HepG2 (cell line): ENCODE measurements at regions not wholly inside any gene's neighbourhood (a gene's known extent, or its start where the extent isn't known, plus 50 kb on each side); places are given as distances from the start of the nearest gene placed in this dataset.

Source experiments
- ARHGAP35 ChIP-seq: sonication (generic); formaldehyde crosslinking; IDR thresholded peaks from 2 replicates; pipeline ENCODE4 v1.9.0; 2022; ENCODE audit warnings: mild to moderate bottlenecking, inconsistent platforms, moderate library complexity, missing genetic modification reagents, borderline replicate concordance
- CENPX ChIP-seq: sonication (generic); formaldehyde crosslinking; IDR thresholded peaks from 2 replicates; pipeline ENCODE4 v1.9.0; 2021; ENCODE audit warnings: mild to moderate bottlenecking, missing genetic modification reagents, moderate library complexity
- PAF1 ChIP-seq: IDR thresholded peaks from 2 replicates; pipeline ENCODE4 v1.6.1; 2016; ENCODE audit warnings: missing genetic modification reagents, missing compliant biosample characterization
- SAFB2 ChIP-seq: sonication (generic); formaldehyde crosslinking; IDR thresholded peaks from 2 replicates; pipeline ENCODE4 v1.5.1; 2020; ENCODE audit warnings: missing genetic modification reagents, low read depth, mild to moderate bottlenecking, borderline replicate concordance
- TARDBP ChIP-seq: sonication (generic); formaldehyde crosslinking; IDR thresholded peaks from 2 replicates; pipeline ENCODE4 v1.8.0; 2022; ENCODE audit warnings: mild to moderate bottlenecking, missing genetic modification reagents
- ZNF253 ChIP-seq: sonication (generic); formaldehyde crosslinking; IDR thresholded peaks from 2 replicates; pipeline ENCODE4 v1.8.0; 2022; ENCODE audit warnings: mild to moderate bottlenecking, missing genetic modification reagents, borderline replicate concordance
- ZNF607 ChIP-seq: sonication (generic); formaldehyde crosslinking; IDR thresholded peaks from 2 replicates; pipeline ENCODE4 v1.5.1; 2020; ENCODE audit warnings: missing genetic modification reagents, mild to moderate bottlenecking, borderline replicate concordance
- ZNF703 ChIP-seq: sonication (generic); formaldehyde crosslinking; IDR thresholded peaks from 2 replicates; pipeline ENCODE4 v1.5.1; 2020; ENCODE audit warnings: missing genetic modification reagents, mild to moderate bottlenecking, moderate library complexity, borderline replicate concordance
- TF ChIP-seq, protein P1 (sequence below): sonication (generic); formaldehyde crosslinking; IDR thresholded peaks from 2 replicates; pipeline ENCODE4 v1.4.0; 2020; ENCODE audit warnings: mild to moderate bottlenecking, missing genetic modification reagents
- TF ChIP-seq, protein P2 (sequence below), 2 experiments: sonication (generic) in 1 of 2; formaldehyde crosslinking in 1 of 2; IDR thresholded peaks; 2 replicates each; pipeline versions ENCODE4 v1.4.0 to v1.6.1; 2016 to 2020; ENCODE audit warnings: borderline replicate concordance in 1 of 2, low read depth in 1 of 2, mild to moderate bottlenecking in 1 of 2, missing genetic modification reagents in 1 of 2
- TF ChIP-seq, protein P3 (sequence below): sonication (generic); formaldehyde crosslinking; IDR thresholded peaks from 2 replicates; pipeline ENCODE4 v1.4.0; 2020; ENCODE audit warnings: missing genetic modification reagents

DNA sequence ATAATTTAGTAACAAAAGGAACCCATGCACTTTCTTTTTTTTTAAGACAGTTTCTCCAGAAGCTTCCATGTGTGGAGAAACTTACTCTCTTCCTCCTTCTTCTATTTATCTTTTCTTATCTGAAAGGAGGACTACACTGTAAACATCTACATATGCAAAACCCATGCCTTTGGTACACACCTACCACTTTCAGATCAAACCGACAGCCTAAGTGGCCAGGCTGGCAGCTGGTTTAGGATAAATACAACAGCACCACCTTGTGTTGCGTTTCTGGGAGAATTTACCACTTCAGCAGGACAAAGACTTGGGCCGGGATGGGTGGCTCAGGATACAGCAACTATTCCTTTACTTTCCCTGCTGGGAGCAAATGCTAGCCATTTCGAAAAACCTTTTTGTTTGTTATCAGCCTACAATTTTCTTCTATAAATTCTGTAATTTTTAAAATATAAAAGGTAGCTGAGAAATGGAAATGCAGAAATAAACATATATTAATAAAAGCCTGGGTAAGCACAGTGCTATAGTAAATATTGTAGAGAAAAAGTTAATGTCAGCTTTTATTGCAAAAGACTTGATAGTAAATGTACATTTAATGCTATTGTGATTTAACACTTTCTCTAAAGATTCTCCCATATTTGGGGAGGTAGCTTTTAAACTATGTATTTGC, 94.0 kb upstream of the RFC3 start (continued):
- TF ChIP-seq, protein P1, sequence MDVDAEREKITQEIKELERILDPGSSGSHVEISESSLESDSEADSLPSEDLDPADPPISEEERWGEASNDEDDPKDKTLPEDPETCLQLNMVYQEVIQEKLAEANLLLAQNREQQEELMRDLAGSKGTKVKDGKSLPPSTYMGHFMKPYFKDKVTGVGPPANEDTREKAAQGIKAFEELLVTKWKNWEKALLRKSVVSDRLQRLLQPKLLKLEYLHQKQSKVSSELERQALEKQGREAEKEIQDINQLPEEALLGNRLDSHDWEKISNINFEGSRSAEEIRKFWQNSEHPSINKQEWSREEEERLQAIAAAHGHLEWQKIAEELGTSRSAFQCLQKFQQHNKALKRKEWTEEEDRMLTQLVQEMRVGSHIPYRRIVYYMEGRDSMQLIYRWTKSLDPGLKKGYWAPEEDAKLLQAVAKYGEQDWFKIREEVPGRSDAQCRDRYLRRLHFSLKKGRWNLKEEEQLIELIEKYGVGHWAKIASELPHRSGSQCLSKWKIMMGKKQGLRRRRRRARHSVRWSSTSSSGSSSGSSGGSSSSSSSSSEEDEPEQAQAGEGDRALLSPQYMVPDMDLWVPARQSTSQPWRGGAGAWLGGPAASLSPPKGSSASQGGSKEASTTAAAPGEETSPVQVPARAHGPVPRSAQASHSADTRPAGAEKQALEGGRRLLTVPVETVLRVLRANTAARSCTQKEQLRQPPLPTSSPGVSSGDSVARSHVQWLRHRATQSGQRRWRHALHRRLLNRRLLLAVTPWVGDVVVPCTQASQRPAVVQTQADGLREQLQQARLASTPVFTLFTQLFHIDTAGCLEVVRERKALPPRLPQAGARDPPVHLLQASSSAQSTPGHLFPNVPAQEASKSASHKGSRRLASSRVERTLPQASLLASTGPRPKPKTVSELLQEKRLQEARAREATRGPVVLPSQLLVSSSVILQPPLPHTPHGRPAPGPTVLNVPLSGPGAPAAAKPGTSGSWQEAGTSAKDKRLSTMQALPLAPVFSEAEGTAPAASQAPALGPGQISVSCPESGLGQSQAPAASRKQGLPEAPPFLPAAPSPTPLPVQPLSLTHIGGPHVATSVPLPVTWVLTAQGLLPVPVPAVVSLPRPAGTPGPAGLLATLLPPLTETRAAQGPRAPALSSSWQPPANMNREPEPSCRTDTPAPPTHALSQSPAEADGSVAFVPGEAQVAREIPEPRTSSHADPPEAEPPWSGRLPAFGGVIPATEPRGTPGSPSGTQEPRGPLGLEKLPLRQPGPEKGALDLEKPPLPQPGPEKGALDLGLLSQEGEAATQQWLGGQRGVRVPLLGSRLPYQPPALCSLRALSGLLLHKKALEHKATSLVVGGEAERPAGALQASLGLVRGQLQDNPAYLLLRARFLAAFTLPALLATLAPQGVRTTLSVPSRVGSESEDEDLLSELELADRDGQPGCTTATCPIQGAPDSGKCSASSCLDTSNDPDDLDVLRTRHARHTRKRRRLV = 0 out of 2 replicates have a peak, but pooled peaks have one; percentile 59
- TF ChIP-seq ZNF253 (CRISPR knock-in tag) (no peak), ZNF607 (CRISPR knock-in tag) (no peak), CENPX (no peak), ZNF703 (CRISPR knock-in tag) (no peak), ARHGAP35 (no peak), SAFB2 (CRISPR knock-in tag) (no peak), PAF1 (CRISPR knock-in tag) (no peak), TARDBP (CRISPR knock-in tag) (no peak; the same call in 1 of the 2 replicates)
- TF ChIP-seq, protein P2, sequence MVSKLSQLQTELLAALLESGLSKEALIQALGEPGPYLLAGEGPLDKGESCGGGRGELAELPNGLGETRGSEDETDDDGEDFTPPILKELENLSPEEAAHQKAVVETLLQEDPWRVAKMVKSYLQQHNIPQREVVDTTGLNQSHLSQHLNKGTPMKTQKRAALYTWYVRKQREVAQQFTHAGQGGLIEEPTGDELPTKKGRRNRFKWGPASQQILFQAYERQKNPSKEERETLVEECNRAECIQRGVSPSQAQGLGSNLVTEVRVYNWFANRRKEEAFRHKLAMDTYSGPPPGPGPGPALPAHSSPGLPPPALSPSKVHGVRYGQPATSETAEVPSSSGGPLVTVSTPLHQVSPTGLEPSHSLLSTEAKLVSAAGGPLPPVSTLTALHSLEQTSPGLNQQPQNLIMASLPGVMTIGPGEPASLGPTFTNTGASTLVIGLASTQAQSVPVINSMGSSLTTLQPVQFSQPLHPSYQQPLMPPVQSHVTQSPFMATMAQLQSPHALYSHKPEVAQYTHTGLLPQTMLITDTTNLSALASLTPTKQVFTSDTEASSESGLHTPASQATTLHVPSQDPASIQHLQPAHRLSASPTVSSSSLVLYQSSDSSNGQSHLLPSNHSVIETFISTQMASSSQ (IDR thresholded peaks at IDR 0.05; ENCODE audit: low read depth) = no peak
- TF ChIP-seq, protein P2 (CRISPR knock-in tag; IDR thresholded peaks at IDR 0.05; ENCODE audit: borderline replicate concordance) = no peak
- TF ChIP-seq, protein P3, sequence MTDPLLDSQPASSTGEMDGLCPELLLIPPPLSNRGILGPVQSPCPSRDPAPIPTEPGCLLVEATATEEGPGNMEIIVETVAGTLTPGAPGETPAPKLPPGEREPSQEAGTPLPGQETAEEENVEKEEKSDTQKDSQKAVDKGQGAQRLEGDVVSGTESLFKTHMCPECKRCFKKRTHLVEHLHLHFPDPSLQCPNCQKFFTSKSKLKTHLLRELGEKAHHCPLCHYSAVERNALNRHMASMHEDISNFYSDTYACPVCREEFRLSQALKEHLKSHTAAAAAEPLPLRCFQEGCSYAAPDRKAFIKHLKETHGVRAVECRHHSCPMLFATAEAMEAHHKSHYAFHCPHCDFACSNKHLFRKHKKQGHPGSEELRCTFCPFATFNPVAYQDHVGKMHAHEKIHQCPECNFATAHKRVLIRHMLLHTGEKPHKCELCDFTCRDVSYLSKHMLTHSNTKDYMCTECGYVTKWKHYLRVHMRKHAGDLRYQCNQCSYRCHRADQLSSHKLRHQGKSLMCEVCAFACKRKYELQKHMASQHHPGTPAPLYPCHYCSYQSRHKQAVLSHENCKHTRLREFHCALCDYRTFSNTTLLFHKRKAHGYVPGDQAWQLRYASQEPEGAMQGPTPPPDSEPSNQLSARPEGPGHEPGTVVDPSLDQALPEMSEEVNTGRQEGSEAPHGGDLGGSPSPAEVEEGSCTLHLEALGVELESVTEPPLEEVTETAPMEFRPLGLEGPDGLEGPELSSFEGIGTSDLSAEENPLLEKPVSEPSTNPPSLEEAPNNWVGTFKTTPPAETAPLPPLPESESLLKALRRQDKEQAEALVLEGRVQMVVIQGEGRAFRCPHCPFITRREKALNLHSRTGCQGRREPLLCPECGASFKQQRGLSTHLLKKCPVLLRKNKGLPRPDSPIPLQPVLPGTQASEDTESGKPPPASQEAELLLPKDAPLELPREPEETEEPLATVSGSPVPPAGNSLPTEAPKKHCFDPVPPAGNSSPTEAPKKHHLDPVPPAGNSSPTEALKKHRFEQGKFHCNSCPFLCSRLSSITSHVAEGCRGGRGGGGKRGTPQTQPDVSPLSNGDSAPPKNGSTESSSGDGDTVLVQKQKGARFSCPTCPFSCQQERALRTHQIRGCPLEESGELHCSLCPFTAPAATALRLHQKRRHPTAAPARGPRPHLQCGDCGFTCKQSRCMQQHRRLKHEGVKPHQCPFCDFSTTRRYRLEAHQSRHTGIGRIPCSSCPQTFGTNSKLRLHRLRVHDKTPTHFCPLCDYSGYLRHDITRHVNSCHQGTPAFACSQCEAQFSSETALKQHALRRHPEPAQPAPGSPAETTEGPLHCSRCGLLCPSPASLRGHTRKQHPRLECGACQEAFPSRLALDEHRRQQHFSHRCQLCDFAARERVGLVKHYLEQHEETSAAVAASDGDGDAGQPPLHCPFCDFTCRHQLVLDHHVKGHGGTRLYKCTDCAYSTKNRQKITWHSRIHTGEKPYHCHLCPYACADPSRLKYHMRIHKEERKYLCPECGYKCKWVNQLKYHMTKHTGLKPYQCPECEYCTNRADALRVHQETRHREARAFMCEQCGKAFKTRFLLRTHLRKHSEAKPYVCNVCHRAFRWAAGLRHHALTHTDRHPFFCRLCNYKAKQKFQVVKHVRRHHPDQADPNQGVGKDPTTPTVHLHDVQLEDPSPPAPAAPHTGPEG (CRISPR knock-in tag) = no peak
